AG04449 (cell line): ENCODE measurements at regions not wholly inside any gene's neighbourhood (a gene's known extent, or its start where the extent isn't known, plus 50 kb on each side); places are given as distances from the start of the nearest gene placed in this dataset.

Source experiments
- CTCF ChIA-PET: fragments of 350-600 bp; formaldehyde crosslinking; extraction: SDS; loops from one replicate; lab custom pipeline; 2021; ENCODE audit warnings: antibody characterized with exemption; lab: Yijun Ruan, JAX
- POLR2A ChIA-PET: fragments of 400-600, 350-600 bp; formaldehyde crosslinking; extraction: SDS; loops from one replicate; lab custom pipeline; 2020; ENCODE audit warnings: antibody characterized with exemption, inconsistent platforms; lab: Yijun Ruan, JAX
- DNase-seq: peaks from one replicate; pipeline ENCODE4 v3.0.0-alpha.2; 2010; ENCODE audit warnings: low read depth, low spot score
- H3K4me3 ChIP-seq: 2 replicates; pipeline ENCODE4 v1.5.1; 2011; ENCODE audit warnings: low read depth, mild to moderate bottlenecking, control low read depth, low read length
- TF ChIP-seq, protein P1 (sequence below): IDR thresholded peaks from one replicate; pipeline ENCODE4 v1.5.1; 2011; ENCODE audit warnings: mild to moderate bottlenecking, moderate library complexity, low read length, control low read depth, inconsistent platforms; ENCODE audit not compliant: insufficient read depth; ENCODE audit errors: missing control alignments

DNA sequence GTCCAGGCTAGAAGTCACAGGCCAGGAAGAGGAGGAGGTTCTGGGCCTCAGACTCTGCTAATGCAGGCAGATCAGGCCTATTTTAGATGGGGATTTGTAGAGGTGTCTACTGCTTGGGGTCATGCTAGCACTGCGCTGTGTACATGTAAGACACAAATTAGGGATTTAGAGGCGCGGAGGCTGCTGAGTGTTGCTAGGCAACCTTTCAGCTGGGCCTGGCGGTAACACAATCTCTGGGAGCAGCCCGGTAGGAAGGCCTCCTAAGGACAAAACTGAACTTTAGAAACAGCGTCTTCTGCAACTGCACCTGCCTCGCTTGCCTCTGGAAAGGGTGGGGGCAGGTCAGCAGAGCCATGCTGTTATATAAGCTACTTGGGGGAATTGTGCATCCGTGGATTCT, 147.9 kb downstream of the MACROH2A1 start:
- TF ChIP-seq, protein P1, sequence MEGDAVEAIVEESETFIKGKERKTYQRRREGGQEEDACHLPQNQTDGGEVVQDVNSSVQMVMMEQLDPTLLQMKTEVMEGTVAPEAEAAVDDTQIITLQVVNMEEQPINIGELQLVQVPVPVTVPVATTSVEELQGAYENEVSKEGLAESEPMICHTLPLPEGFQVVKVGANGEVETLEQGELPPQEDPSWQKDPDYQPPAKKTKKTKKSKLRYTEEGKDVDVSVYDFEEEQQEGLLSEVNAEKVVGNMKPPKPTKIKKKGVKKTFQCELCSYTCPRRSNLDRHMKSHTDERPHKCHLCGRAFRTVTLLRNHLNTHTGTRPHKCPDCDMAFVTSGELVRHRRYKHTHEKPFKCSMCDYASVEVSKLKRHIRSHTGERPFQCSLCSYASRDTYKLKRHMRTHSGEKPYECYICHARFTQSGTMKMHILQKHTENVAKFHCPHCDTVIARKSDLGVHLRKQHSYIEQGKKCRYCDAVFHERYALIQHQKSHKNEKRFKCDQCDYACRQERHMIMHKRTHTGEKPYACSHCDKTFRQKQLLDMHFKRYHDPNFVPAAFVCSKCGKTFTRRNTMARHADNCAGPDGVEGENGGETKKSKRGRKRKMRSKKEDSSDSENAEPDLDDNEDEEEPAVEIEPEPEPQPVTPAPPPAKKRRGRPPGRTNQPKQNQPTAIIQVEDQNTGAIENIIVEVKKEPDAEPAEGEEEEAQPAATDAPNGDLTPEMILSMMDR: no peak
- no peak overlapping the region for H3K4me3 ChIP-seq
- no peak for DNase-seq
- ChIA-PET CTCF (no interaction called here), POLR2A (no interaction called here)

DNA sequence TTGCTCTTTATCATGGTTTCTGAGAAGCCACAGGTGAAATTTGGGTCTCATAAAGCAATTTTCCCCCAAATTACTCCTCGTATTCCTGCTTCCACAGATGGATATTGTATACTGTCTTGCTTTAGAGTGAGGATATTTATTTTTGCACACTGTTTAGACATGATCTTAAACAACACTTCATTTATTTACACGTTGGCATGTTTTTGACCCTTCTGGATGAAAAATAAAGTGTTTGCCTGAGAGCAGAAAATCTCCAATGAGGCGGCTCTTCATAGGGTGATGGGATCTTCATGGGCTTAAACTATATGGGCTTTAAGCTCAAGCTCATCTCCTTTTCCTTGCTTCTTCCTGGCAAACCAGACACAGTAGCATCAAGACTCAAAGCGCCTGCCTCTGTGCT, 148.4 kb downstream of the MACROH2A1 start:
- no peak overlapping the region for H3K4me3 ChIP-seq
- CTCF ChIA-PET: no interaction called here
- TF ChIP-seq, protein P1: no peak
- POLR2A ChIA-PET: no interaction called here
- no peak for DNase-seq

DNA sequence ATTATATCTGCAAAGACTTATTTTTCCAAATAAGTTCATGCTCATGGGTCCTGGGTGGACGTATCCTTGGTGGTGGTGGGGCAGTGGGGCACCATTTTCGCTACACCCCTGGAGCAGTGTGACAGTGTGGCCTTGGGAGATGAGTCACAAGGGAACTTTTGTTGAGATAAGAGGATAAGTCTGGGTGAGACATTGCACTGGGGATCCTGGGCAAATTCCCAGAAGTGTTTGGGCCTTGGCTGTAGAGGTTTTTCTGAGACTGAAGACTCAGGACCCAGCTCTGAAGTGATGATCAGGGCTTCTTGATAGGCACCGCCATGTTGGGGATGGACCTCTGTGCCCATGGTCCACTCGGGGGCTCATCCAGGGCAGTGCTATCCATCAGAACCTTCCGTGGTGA, 149.4 kb downstream of the MACROH2A1 start:
- DNase-seq: no peak
- POLR2A ChIA-PET: no interaction called here
- H3K4me3 ChIP-seq: no peak overlapping the region
- TF ChIP-seq, protein P1: no peak
- CTCF ChIA-PET: interaction anchor here (1.1 kb wide), 1 partner anchor 24 kb away, joined by 3 read pairs; no protein-coding TSS in a partner anchor

DNA sequence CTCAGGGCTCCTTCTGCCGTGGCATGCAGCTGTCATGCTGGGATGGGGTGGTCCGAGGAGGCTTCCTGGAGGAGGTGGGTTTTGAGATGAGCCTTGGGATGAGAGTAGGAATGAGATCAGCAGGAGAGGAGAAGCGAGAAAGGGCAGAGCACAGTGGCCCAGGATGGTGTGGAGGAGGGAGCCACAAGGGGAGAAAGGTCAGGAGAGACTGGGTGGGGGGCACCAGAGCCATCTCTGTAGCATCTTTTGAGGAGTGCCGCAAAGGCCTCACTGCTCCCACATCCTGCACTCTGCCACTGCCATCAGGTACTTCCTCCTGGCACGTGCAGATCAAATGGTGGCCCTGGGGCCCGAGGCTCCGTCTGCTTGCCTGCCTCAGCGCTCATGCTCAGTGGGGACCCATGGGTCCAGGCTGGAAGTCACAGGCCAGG, 150.2 kb downstream of the MACROH2A1 start:
- no peak overlapping the region for H3K4me3 ChIP-seq
- TF ChIP-seq, protein P1: no peak
- no peak for DNase-seq
- ChIA-PET POLR2A (no interaction called here), CTCF (interaction anchor here (1.4 kb wide), 1 partner anchor 57 kb away, joined by 3 read pairs; no protein-coding TSS in a partner anchor)

DNA sequence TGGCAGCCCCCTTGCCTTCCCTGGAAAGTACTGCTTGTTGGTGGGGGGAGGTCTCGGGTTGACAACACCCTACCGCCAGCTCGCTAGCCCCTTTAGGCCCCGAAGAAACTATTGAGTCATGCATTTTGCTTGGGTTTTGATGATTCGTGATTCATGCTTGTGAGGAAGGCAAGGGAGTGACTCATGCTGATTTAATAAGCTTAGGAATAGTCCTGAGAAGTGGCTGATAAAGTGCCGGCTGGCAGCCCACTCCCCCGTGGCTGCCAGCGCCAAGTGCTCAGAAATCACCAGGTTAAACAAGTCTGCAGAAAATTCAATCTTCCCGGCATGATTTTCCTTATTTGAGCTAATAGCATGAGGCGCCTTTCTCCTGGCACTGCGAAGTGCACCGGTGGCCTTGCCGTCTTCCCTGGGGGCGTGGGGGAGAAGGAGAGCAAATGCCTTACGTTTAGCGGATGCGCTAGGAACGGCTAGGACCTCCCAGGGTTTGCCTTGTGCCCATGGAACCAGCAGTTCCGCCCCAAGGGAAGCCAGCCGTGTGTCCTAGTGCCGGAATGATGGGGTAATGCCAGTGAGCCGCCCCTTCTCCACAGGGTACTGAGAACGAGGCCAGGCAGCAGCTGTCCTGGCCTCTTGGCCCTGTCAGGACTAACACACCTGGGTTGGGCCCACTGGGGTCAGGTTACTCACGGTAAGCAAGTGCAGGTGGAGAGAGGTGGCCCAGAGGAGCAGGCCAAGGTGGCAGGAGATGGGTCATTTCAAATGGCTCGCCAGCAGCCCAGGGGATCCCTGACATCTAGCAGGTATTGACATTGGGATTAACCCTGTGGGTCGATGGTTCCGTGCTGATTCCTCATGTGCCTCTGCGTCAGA, 151.9 kb downstream of the MACROH2A1 start:
- ChIA-PET CTCF (interaction anchor here (0.8 to 1.4 kb wide), 9 partner anchors 9 to 56 kb away, joined by 3 to 5 read pairs (median 3); no protein-coding TSS in a partner anchor), POLR2A (interaction anchor here (0.9 to 1.9 kb wide), 4 partner anchors 7 to 61 kb away, joined by 3 to 5 read pairs (median 4); no protein-coding TSS in a partner anchor)
- H3K4me3 ChIP-seq: no peak overlapping the region
- TF ChIP-seq, protein P1: no peak
- peak; percentile 80 for DNase-seq

DNA sequence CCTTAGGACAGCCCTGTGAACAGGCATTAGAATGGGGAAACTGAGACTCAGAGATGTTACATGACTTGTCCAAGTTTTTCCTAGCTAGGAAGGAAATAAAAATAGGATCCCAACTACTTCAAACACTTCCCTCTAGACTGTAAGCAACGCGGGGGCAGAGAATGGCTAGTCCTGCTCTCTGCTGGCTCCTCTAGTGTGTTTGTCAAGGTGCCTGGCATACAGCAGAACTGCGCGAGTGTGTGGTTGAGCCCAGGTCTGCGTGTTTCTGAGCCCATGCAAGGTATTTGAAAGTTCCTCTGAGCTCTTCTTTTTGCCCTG, 152.5 kb downstream of the MACROH2A1 start:
- no peak for DNase-seq
- POLR2A ChIA-PET: interaction anchor here (0.6 to 1.9 kb wide), 6 partner anchors 8 to 108 kb away, joined by 3 to 5 read pairs (median 4); no protein-coding TSS in a partner anchor
- CTCF ChIA-PET: interaction anchor here (0.8 to 1.1 kb wide), 6 partner anchors 10 to 55 kb away, joined by 3 to 5 read pairs (median 3); no protein-coding TSS in a partner anchor
- H3K4me3 ChIP-seq: no peak overlapping the region
- TF ChIP-seq, protein P1: no peak
